EL (cell line): ENCODE measurements at regions not wholly inside any gene's neighbourhood (a gene's known extent, or its start where the extent isn't known, plus 50 kb on each side); places are given as distances from the start of the nearest gene placed in this dataset.
A peak's percentile ranks its signal among the peaks of the same experiment; 100 is the strongest.

Source experiments
- DNase-seq: peaks from one replicate; pipeline ENCODE4 v3.0.0-alpha.2; 2016

DNA sequence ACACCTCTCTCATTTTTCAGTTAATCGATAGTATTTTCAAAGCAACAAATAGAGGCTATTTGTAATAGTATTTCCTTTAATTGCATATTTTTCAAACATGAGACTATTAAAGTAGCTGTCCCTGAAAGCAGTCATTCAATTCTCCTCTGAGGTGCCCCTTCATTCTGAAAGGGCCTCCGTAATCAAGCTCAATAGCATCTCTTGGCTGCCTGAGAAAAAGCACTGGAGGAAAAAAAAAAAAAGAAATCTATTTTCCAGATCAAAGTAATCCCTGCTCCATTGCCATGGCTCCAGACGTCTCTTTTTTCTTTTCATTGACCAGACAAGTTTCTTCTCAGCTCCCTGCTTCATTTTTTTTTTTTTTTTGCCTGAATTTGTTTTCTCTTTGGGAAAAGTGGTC lies 154.5 kb upstream of the BLID start:
- DNase-seq = no peak

DNA sequence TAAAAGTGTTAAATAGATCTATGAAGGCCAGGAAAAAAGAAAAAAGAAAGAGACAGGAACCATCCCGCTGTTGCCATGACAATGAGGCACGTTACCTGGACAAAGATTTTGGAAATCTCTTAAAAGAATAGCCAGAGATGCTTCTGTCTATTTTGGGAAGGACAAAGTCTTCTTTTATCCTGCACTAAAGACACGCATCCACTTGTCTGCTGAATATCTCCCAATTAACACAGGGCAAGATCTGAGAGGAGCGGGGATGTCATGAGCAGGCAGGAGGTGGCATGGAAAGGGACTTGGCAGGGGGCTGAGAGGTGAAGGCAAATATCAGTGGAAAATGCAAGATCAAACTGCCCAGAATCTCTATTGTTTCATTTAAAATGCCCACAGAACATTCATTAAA lies 153.8 kb upstream of the BLID start:
- DNase-seq = no peak

DNA sequence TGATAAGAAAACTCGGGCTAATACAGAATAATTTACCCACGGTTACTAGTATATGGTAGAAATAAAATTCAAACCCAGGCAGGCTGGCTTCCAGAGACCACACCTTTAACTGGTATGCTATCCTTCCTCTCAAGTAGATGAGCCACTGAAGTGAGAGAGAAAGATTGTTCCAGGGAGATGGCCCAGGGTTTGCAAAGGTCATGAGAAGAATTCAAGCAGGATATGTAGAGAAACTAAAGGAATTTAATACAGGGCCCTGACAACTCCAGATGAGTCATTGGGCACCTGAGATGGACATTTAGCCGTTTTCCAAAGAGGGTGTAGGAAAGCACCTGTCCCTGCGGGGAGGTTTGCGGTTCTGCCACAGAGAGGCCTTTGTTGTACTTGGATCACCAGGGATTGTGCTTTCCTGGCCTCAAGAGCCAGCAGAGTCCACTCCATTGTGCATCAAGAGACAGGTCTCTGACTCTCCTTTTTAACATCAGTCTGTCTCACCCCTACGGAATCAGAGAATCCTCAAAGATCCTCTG lies 152.7 kb upstream of the BLID start:
- no peak for DNase-seq

DNA sequence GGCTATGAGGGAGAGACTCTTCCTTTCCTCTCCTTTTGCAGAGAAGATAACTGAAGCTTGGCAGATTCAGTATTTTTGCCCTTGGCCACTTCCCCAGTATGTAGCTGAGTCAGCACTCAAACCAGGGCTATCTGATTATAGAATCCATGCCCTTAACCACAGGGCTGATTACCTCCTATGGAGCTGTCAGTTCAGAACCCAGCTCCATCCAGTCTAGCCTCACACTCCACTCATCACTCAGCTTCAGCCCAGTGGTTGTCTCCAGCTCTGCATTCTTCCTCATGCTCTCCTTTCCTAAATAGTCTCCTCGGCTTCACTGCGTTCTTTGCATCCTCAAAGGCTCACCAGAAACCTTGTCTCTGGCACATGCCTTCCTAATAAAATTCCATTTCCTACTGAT lies 151.6 kb upstream of the BLID start:
- peak; percentile 50 for DNase-seq

DNA sequence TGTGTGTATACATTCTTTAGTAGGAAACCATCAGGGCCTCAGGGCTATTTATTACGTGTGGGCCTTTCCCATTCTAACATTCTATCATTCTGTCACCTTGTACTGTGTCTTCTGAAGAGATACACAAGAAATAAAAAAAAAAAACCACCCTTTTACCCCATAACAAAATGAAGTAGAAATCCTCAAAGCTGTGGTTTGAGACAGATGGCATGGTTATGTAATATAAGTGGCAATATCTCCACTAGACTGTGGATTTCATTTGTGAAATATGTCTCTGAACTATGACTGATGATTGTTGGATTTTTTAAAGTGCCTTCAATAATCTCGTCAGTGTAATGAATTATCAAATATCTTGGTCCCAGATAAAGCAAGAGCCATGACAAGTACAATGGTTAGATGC lies 150.0 kb upstream of the BLID start:
- no peak for DNase-seq

DNA sequence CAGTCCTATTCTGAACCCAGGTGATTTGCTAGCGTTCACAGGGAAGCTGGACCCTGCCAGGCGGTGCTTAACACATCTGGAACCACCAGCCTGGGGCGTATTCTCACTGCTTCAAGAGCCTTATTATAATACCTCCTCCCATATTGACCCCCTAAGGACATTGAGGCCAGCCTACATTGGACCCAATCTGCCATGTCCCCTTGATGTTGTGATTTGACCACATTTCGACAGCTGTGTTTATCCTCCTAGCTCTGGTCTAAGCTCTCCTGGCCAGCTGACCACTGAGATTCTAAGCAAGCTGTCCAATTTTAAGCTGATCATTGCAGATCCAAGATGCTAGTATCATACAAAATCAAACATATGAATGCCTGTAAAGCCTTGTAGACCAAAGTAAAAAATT lies 148.1 kb upstream of the BLID start:
- no peak for DNase-seq

DNA sequence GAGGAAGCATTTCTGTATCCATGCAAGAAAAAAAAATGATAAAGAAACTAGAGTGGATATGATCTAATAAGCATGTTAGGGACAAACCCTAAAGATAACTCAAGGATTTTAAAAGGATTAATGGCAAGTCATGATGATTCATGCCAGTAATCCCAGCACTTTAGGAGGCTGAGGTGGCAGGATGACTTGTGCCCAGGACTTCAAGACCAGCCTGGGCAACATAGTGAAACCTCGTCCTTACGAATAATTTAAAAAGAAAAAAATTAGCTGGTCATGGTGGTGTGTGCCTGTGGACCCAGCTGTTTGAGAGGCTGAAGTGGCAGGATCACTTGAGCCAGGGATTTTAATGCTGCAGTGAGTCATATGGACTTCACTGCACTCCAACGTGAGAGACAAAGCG lies 145.5 kb upstream of the BLID start:
- no peak for DNase-seq

DNA sequence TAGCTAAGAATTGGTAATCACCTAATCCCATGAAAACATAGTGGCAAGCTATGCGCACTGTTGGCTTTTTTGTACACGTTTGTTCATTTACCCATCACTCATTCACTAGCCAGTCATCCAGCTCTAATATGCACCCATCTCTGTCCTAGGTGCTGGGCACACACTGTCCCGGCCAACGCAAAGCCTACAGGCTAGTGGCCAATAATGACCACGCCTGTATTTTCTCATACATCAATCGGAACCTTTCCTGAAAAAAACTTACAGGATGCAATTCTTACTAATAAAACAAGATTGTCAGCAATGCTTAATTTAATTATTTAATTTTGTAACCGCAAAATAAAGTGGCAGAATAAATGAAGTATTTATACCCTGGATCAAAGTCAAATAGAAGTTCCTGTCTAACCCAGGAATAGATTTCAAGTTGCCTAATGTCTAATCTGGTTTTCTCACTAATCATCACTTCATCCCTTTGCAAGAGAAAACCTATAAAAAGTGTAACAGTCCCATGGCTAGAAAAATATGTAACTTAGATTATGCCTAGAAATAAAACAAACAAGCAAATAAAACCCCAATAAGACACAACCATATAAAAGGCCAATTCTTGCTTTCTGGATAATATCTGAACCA lies 143.3 kb upstream of the BLID start:
- DNase-seq = no peak

DNA sequence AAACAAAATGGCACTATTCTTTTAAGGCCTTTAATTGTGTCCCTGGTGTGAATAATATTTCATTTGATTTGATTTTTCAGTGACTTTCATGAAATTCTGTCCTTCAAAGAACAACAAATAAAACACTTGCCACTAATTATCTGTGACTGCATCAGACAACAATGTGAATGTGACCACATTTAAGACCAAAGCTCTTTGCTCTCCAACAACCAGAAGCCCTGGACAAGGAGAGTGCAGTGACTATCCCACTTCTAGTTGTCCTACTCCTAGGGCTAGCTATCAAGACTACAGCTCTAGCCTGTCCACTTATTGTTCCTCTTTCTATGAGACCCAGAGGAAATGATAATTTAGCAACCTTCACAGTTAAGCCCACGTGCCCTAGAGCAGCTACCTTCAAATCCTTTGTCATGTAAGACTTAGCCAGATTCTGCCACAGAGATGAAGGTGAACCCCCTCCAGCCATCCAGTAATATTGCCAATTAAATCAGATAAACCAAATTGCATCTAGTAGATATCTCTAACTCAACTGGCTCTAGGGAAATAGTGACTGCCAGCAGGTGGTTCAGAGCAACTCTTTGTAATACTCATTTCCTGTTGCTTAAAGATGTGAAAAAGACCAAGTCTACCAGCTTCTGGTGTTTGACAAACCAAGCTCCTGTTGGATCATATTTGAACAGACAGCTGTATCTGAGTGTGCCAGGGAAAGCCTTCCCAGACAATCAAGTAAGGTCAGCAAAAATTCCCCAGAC lies 142.6 kb upstream of the BLID start:
- no peak for DNase-seq

DNA sequence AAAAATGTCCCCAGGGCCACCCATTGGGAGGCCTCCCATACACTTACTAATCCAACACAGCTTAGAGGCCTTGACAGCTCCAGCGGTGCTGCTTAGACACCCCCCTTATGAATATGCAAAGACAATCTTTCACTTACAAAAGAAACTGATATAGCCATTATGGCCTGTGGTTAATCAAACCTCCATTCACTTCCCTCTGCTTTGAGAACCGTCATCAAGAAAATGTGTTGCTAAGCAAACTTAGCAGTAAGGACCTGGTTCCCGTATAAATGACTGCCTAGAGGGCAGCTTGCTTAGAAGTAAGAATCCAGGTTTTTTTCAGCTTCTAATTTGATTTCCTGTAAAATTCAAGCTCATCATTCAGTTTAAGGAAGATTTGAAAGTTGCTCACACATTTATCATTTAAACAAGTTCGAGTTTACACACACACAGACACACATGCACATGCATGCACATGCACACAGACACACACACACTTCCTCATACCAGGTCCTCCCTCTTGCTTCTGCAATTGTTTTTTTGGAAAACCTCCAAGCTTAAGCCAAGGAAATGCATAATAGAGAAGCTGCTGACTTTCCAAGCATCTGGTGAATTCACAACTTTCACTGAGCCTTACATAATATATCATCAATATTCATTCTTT lies 137.7 kb upstream of the BLID start:
- DNase-seq = no peak

DNA sequence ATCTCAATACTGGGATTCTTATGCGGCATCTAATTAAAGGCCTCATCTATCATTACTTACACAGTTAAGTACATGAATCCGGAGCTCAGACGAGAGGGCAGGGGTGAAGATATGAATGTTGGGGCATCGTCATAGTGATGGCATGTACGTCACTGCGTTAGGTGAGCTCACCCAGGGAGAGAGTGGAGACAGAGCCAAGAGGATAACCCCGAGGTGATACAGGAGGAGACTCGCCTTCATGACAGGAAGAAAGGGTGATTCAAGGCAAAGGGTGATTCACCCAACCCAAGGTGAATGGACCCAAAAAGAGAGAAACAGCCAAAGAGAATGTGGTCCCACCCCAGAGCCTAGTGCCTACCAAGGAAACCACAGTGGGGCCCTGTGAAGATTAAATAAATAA lies 132.9 kb upstream of the BLID start:
- DNase-seq = no peak

DNA sequence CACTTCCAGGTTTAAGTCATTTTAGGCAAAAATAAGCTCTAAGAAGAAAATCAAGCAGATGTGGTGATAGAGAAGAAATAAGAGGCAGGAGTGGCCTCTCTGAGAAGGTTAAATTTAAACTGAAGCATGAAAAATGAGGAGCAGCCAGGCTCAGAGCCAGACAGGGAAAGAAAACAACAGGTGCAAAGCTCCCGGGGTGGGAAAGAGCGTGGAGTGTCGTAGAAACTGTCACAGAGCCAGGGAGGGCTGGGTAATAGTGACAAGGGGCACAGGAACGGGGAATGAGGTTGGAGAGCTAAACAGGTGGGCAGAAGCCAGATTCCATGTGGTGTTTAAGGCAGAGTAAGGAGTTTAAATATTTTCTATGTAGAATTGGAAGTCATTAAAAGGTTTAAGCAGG lies 132.1 kb upstream of the BLID start:
- DNase-seq = no peak

DNA sequence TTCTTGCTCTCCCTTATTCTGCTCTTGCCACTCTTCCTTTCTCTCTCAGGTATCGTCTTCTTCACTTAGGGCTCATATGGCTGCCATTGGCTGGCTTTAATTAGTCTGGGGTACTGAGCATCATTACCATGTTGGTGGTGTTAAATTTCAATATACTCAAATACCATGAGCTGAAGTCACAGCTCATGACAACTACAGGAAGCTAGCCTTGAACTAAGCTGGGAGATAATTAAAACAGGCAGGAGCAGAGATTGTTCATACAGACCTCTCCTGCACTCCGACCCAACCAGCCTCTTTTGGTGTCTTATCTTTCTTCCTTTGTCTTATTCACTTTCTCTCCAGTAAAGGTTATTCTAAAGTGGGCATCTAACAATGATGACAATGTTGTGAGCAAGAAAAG lies 130.9 kb upstream of the BLID start:
- DNase-seq = no peak

DNA sequence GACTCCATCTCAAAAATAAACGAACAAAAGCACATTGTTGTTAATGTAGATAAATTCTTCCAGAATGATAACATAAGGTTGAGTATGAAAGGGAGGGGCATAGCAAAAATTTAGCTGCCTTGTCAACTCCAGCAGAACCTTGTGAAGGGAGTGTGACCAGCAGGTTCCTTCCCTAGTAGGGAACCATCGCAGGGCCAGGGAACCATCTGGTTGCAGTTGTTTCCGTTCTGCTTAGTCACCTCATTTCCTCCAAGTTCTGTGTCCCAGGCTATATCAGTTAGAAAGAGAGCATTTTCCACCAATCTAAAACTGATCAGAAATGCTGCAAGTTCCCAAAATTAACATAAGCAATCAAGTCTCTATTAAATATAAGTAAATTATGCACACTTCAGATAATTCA lies 126.7 kb upstream of the BLID start:
- no peak for DNase-seq

DNA sequence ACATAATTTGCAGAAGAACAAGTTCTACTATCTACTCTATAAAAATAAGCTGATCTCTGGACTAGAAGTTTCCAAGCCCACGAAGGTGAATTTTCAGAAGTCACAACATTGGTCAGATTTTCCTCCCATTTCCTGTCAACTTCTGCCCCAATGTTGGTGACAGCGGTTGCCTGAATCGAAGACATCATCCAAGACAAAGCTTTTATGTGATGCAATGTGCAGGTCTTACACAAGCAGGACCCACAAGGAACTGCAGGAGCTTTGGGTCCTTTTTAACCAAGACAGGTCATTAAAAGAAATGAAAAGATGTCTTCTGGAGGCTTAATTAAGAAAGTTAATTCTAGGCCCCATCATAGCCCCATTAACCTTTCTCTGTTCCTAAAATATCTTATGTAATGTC lies 125.6 kb upstream of the BLID start:
- DNase-seq = no peak

DNA sequence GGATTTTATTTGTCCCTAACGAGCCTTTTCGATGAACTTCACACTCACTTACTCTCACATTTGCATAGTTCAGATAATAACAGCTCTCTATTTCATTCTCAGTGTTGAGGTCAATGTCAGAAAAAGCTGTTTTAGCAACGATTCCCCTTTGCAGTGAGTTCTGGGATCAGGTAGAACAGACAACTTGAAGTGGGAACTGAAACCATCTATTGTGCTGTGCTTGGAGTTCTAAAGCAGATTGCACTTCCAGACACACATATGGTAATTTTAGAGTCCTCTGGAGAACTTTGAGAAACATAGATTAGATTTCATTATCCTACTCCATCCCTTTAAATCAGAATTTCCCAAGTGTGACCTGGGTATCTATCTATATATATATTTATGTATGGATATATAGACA lies 124.6 kb upstream of the BLID start:
- no peak for DNase-seq

DNA sequence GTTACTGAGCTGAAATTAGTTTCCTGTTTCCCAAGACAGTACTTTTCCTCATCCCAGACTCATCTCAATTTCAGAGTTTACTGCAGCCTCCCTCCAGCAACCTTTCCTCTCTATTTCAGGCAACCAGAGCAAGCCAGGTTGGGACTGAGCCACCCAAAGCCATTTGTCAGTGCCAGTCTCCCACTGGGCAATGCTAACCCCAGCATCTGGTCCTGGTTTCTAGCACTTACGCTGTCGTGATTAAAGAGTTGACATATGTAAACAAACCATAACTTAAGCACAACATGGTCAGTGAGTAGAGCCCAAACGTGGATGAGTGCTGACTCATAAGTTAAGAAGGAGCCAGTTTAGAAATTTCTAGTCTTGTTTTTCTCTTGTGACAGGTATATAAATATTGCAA lies 119.6 kb upstream of the BLID start:
- DNase-seq = peak; percentile 85

DNA sequence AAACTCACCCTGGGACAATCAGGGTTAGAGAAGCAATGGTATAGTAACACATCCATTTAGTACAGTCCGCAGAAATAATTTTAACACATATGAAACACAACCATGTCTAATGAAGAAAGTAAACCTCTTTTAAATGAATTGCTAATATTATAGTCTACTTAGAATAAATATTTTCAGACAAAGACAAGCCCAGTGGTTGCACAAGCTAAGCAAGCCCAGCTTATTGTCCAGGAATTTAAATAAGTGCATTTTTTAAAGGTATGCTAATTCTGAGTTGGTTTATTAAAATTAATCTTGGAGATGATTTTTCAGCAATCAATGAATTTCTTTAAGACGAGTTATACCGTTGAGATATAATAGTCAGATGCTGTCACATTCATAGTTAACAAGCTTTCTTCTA lies 118.8 kb upstream of the BLID start:
- no peak for DNase-seq

DNA sequence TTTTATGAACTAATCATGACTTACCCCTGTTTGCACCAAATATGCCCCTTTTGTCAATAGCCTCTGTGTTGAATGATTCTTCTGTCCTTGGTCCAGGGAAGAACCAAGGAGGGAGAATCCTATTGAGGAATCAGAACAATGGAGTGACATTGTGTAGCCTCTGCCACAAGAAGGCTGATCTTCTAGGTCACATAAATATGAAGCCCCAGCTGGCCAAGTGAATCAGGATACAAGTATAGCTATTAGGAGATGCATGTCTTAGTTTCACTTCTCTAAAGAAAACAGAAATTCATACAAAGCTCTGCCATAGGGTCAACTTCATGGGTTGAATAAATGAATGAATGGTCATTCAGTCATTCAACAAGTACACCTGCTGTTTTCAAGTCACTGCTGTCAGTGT lies 118.2 kb upstream of the BLID start:
- no peak for DNase-seq

DNA sequence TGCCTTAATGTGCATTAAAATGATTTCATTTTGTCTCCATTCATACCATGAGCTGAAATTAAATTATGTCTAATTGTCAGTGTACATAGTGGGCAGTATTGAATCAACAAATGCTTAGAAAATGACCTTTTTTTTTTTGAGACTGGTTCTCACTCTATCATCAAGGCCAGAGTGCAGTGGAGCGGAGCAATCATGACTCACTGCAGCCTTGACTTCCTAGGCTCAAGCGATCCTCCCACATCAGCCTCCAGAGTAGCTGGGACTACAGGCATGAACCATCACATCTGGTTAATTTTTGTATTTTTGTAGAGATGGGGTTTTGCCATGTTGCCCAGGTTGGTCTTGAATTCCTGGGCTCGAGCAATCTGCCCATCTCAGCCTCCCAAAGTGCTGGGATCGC lies 117.0 kb upstream of the BLID start:
- DNase-seq = no peak

DNA sequence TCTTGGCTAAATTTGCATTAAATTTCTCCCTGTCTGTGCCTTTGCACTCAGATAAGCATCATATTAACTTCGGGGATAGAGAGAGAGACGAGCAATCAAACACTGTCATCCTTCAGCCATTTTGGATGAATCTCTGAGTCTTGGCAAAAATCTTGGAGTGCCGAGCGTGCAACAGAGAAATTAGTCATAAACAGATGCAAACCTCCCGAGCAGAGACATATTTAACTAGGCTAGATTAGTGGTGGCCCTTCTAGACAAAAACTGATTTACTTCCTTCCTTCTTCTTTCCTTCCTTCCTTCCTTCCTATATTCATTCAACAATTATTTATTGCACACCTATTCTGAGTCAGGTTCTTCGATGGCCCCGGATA lies 114.4 kb upstream of the BLID start:
- DNase-seq = peak; percentile 56

DNA sequence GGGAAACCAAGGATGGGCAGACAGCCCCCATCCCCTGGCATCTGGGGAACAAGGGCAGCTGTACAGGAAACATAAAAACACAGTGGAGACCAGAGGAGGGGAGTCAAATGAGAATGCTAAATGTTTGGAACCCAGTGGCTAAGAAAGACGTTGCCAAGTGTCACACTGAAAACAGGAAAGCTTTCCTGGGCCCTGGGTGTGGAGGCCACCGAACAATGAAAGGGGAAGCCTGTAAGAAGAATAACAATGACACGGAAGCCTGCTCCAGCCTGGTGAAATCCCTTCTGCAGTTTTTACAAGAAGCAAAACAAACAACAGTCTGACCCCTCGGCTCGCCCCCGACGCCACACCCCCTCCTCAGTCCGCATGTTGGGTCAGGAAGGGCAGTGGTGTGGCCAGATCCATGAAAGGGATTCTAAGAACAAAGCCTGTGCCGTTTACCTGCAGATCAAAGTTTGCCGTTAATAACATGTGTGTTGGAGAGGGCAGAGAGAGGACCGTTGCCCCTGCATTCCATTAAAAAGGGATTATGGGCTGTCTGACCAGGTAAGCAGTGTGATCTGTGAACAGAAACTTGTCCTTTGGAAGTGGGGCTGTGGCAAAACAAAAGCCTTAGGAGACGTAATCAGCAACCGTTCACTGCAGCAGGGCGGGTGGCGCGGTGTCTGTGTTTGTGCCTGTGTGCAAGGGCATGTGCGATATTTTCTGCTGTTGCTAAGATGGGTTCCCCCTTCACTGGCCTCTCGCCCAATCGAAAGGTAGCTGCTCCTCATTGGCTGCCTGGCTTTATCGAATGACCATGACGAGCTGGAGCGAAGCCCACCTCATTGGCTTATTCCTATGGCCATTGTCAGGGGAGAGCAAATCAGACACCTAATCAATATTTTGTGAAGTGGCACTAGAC lies 113.7 kb upstream of the BLID start:
- no peak for DNase-seq

DNA sequence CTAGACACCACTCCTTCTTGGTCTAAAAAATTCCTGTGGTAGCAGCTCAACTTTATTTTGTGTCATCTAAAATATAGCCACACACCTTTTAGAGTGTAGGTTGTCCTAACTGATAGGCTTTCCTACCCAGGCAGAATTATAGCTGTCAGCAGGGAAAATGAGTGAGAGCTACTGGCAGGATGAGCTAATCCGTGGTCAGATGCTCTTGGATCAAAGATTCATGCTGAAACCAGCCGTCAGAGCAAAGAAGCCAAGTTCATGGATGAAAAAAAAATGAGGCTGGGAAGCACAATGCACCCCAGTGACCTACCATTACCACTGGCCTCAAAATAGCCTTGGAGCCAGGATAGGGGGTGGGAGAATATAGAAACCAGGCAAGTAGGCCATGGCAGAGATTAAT lies 113.1 kb upstream of the BLID start:
- DNase-seq = peak; percentile 30
